DOHH2 (cell line): ENCODE measurements at regions not wholly inside any gene's neighbourhood (a gene's known extent, or its start where the extent isn't known, plus 50 kb on each side); places are given as distances from the start of the nearest gene placed in this dataset.

Source experiments
- H3F3A ChIP-seq: fragments of 200-600 bp; sonication (generic), shearing (Covaris generic); 2 replicates; pipeline ENCODE4 v1.6.0; 2016; ENCODE audit warnings: antibody characterized with exemption, mild to moderate bottlenecking; ENCODE audit not compliant: control insufficient read depth, insufficient read depth
- H3K27ac ChIP-seq: fragments of 200-600 bp; sonication (generic); 2 replicates; pipeline ENCODE4 v1.5.1; 2014; ENCODE audit warnings: low read depth, mild to moderate bottlenecking, low read length, moderate library complexity
- H3K27me3 ChIP-seq: fragments of 200-600 bp; sonication (generic); 2 replicates; pipeline ENCODE4 v1.6.1; 2014; ENCODE audit warnings: mild to moderate bottlenecking, low read length, mixed read lengths; ENCODE audit not compliant: control insufficient read depth
- H3K36me3 ChIP-seq: fragments of 200-600 bp; sonication (generic); 2 replicates; pipeline ENCODE4 v1.6.1; 2014; ENCODE audit warnings: mild to moderate bottlenecking, low read length, moderate library complexity, mixed read lengths; ENCODE audit not compliant: control insufficient read depth
- H3K4me1 ChIP-seq: fragments of 200-600 bp; sonication (generic); 2 replicates; pipeline ENCODE4 v1.6.1; 2014; ENCODE audit warnings: mild to moderate bottlenecking, low read length, mixed read lengths; ENCODE audit not compliant: control insufficient read depth
- H3K4me2 ChIP-seq: fragments of 200-600 bp; sonication (generic); 2 replicates; pipeline ENCODE4 v1.6.0; 2014; ENCODE audit warnings: mild to moderate bottlenecking, low read length, moderate library complexity
- H3K4me3 ChIP-seq: fragments of 200-600 bp; sonication (generic); 2 replicates; pipeline ENCODE4 v1.5.1; 2014; ENCODE audit warnings: mild to moderate bottlenecking, low read length, mixed read lengths
- H3K79me2 ChIP-seq: fragments of 200-600 bp; sonication (generic); 2 replicates; pipeline ENCODE4 v1.6.1; 2014; ENCODE audit warnings: mild to moderate bottlenecking, low read length, mixed read lengths; ENCODE audit not compliant: control insufficient read depth
- H3K9me2 ChIP-seq: fragments of 200-600 bp; sonication (generic); replicated peaks from 2 replicates; pipeline ENCODE4 v1.6.1; 2014; ENCODE audit warnings: mild to moderate bottlenecking, low read length, mixed read lengths; ENCODE audit not compliant: control insufficient read depth
- H3K9me3 ChIP-seq: fragments of 200-600 bp; sonication (generic); 2 replicates; pipeline ENCODE4 v1.6.1; 2014; ENCODE audit warnings: antibody characterized with exemption, low read length, mixed read lengths; ENCODE audit not compliant: control insufficient read depth, insufficient read depth
- H4K20me1 ChIP-seq: fragments of 200-600 bp; sonication (generic); 2 replicates; pipeline ENCODE4 v1.6.0; 2014; ENCODE audit warnings: low read depth, mild to moderate bottlenecking, antibody characterized with exemption, low read length, moderate library complexity; ENCODE audit not compliant: control insufficient read depth, insufficient read depth
- EZH2phosphoT487 ChIP-seq: fragments of 200-600 bp; sonication (generic); IDR thresholded peaks from 2 replicates; pipeline ENCODE4 v1.6.1; 2017; ENCODE audit warnings: borderline replicate concordance, mild to moderate bottlenecking, antibody characterized with exemption, low read length, moderate library complexity, mixed read lengths
- TF ChIP-seq, protein P1 (sequence below): fragments of 200-600 bp; sonication (generic); IDR thresholded peaks from one replicate; pipeline ENCODE4 v1.5.1; 2014; ENCODE audit warnings: antibody characterized with exemption, mild to moderate bottlenecking, low read depth, low read length; ENCODE audit not compliant: poor library complexity, severe bottlenecking

- Histone ChIP-seq H3K4me1 (no peaks in the 10 kb centered on the region), H3F3A (no peaks in the 10 kb centered on the region), H3K27ac (no peak overlapping the region), H3K27me3 (0 out of 2 replicates have a peak, but pooled peaks cover 2% of the 10 kb centered on the region), H4K20me1 (no peaks in the 10 kb centered on the region), H3K9me2 (no peaks in the 10 kb centered on the region), H3K79me2 (no peaks in the 10 kb centered on the region), H3K4me2 (no peak overlapping the region), H3K36me3 (no peaks in the 10 kb centered on the region), H3K4me3 (no peak overlapping the region), H3K9me3 (no peaks in the 10 kb centered on the region)
- TF ChIP-seq EZH2phosphoT487, result no peak
- TF ChIP-seq, protein P1, sequence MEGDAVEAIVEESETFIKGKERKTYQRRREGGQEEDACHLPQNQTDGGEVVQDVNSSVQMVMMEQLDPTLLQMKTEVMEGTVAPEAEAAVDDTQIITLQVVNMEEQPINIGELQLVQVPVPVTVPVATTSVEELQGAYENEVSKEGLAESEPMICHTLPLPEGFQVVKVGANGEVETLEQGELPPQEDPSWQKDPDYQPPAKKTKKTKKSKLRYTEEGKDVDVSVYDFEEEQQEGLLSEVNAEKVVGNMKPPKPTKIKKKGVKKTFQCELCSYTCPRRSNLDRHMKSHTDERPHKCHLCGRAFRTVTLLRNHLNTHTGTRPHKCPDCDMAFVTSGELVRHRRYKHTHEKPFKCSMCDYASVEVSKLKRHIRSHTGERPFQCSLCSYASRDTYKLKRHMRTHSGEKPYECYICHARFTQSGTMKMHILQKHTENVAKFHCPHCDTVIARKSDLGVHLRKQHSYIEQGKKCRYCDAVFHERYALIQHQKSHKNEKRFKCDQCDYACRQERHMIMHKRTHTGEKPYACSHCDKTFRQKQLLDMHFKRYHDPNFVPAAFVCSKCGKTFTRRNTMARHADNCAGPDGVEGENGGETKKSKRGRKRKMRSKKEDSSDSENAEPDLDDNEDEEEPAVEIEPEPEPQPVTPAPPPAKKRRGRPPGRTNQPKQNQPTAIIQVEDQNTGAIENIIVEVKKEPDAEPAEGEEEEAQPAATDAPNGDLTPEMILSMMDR, result no peak
Observed at GRCh38 chr6:129967427-129967826, 51.0 kb upstream of the L3MBTL3 start.

GRCh38 chr6:129966125-129966524 lies 52.3 kb upstream of the L3MBTL3 start:
- Histone ChIP-seq H3K36me3 (no peaks in the 10 kb centered on the region), H3K27me3 (0 out of 2 replicates have a peak, but pooled peaks cover 2% of the 10 kb centered on the region), H3F3A (no peaks in the 10 kb centered on the region), H3K4me3 (no peak overlapping the region), H4K20me1 (no peaks in the 10 kb centered on the region), H3K4me1 (no peaks in the 10 kb centered on the region), H3K9me3 (no peaks in the 10 kb centered on the region), H3K79me2 (no peaks in the 10 kb centered on the region), H3K4me2 (no peak overlapping the region), H3K27ac (no peak overlapping the region), H3K9me2 (no peaks in the 10 kb centered on the region)
- TF ChIP-seq EZH2phosphoT487, result no peak
- TF ChIP-seq, protein P1, result no peak

DNA sequence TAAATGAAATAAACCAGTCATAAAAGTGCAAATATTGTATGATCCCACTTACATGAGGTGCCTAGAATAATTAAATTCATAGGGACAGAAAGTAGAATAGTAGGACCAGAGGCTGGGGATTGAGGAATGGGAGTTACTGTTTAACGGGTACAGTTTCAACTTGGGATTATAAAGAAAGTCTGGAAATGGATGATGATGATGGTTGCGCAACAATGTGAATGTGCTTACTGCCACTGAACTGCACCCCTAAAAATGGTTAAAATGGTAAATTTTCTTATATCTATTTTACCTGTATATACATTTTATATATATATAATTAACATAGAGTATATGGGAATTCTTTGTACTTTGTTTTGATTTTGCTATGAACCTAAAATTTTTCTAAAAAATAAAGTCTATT lies 53.3 kb upstream of the L3MBTL3 start:
- H3F3A ChIP-seq, result no peaks in the 10 kb centered on the region
- no peaks in the 10 kb centered on the region for H4K20me1 ChIP-seq
- TF ChIP-seq, protein P1, result no peak
- TF ChIP-seq EZH2phosphoT487, result no peak
- H3K4me2 ChIP-seq, result no peak overlapping the region
- no peaks in the 10 kb centered on the region for H3K9me3 ChIP-seq
- H3K36me3 ChIP-seq, result no peaks in the 10 kb centered on the region
- H3K4me1 ChIP-seq, result no peaks in the 10 kb centered on the region
- no peak overlapping the region for H3K4me3 ChIP-seq
- H3K27me3 ChIP-seq, result 0 out of 2 replicates have a peak, but pooled peaks cover 2% of the 10 kb centered on the region
- no peaks in the 10 kb centered on the region for H3K79me2 ChIP-seq
- H3K27ac ChIP-seq, result no peak overlapping the region
- no peaks in the 10 kb centered on the region for H3K9me2 ChIP-seq
